Esophagus muscularis mucosa (tissue), 4 donors: ENCODE measurements at regions not wholly inside any gene's neighbourhood (a gene's known extent, or its start where the extent isn't known, plus 50 kb on each side); places are given as distances from the start of the nearest gene placed in this dataset.

Experiments used
- DNase-seq: peaks from one replicate; pipeline ENCODE4 v3.0.0-alpha.2; 2017; ENCODE audit errors: extremely low spot score
- H3K27ac ChIP-seq, 4 donors: fragments of 200-600 bp; sonication (generic); replicated peaks in 1 of 4; 1 replicate in 3 of 4; 2 replicates in 1 of 4; pipeline ENCODE4 v1.5.1; 2016 to 2019; ENCODE audit warnings: mild to moderate bottlenecking in 1 of 4
- H3K27me3 ChIP-seq, 4 donors: fragments of 200-600 bp; sonication (generic); one replicate each; pipeline versions ENCODE4 v1.5.1 to v1.6.0; 2016 to 2019
- H3K36me3 ChIP-seq, 4 donors: fragments of 200-600 bp; sonication (generic); one replicate each; pipeline ENCODE4 v1.5.1; 2016 to 2019
- H3K4me1 ChIP-seq, 4 donors: fragments of 200-600 bp; sonication (generic); one replicate each; pipeline ENCODE4 v1.5.1; 2016 to 2019
- H3K4me3 ChIP-seq, 4 donors: fragments of 200-600 bp; sonication (generic); 1 replicate in 2 of 4; 2 replicates in 2 of 4; pipeline ENCODE4 v1.5.1; 2016 to 2019; ENCODE audit warnings: mild to moderate bottlenecking in 4 of 4, moderate library complexity in 1 of 4
- H3K9me3 ChIP-seq, 4 donors: fragments of 200-600 bp; sonication (generic); 1 replicate in 3 of 4; 2 replicates in 1 of 4; pipeline ENCODE4 v1.5.1; 2016 to 2019
- EP300 ChIP-seq: sonication (generic); formaldehyde crosslinking; IDR thresholded peaks from one replicate; pipeline ENCODE4 v1.6.1; 2017; ENCODE audit warnings: antibody characterized with exemption
- POLR2A ChIP-seq: fragments of 450-650 bp; IDR thresholded peaks from one replicate; pipeline ENCODE4 v1.6.1; 2017; ENCODE audit warnings: antibody characterized with exemption, moderate library complexity, mild to moderate bottlenecking, low read depth
- POLR2AphosphoS5 ChIP-seq, 2 donors: sonication (generic); formaldehyde crosslinking; IDR thresholded peaks; one replicate each; pipeline ENCODE4 v1.6.1; 2017; ENCODE audit warnings: antibody characterized with exemption in 2 of 2
- WGBS: methylation state at CpG from one replicate; pipeline ENCODE4 v1.1.5; 2018; 5-methylcytosine and 5-hydroxymethylcytosine counted together
- intact Hi-C: fragments of 100-400 bp; cut with DNase I; formaldehyde crosslinking; loops from one replicate; pipeline ENCODE4 v1.15.1; 2023
- TF ChIP-seq, protein P1 (sequence below), 3 experiments: fragments of 200-600 bp in 2 of 3; fragments of 450-650 bp in 1 of 3; sonication (generic) in 2 of 3; IDR thresholded peaks; one replicate each; pipeline ENCODE4 v1.5.1; 2017 to 2019; ENCODE audit warnings: antibody characterized with exemption in 3 of 3, mild to moderate bottlenecking in 2 of 3, moderate library complexity in 1 of 3

DNA sequence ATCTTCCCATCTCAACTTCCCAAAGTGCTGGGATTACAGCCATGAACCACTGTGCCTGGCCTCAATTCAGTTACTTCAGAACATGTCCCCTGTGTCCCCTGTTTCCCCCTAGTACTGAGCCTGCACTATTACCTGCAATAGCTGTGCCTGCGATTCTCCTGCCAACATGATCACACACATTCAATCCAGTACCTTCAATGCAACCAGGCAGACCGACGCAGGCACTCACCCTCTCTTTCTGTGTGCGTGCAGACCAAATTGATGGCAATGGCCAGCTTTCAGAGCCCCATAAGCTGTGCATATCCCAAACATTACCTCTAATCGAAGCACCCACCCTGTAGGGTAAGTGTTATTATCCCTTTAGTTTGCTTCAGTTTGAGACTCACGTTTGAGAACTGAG is 73.0 kb upstream of the EPHB3 start:
- H3K4me3 ChIP-seq = no peak overlapping the region
- H3K27me3 ChIP-seq = peaks cover 0 to 67% (median 17%) of the 10 kb centered on the region in 4 donors
- H3K4me1 ChIP-seq = peaks cover 0 to 14% (median 10%) of the 10 kb centered on the region in 4 donors
- H3K9me3 ChIP-seq = no peaks in the 10 kb centered on the region
- intact Hi-C loops = no loop called here
- WGBS = 81% methylated on average over 6 of the region's 6 CpGs
- peak; percentile 45 for DNase-seq
- TF ChIP-seq POLR2A (no peak), POLR2AphosphoS5 (IDR thresholded peaks at IDR 0.05) (no peak), EP300 (no peak)
- TF ChIP-seq, protein P1, sequence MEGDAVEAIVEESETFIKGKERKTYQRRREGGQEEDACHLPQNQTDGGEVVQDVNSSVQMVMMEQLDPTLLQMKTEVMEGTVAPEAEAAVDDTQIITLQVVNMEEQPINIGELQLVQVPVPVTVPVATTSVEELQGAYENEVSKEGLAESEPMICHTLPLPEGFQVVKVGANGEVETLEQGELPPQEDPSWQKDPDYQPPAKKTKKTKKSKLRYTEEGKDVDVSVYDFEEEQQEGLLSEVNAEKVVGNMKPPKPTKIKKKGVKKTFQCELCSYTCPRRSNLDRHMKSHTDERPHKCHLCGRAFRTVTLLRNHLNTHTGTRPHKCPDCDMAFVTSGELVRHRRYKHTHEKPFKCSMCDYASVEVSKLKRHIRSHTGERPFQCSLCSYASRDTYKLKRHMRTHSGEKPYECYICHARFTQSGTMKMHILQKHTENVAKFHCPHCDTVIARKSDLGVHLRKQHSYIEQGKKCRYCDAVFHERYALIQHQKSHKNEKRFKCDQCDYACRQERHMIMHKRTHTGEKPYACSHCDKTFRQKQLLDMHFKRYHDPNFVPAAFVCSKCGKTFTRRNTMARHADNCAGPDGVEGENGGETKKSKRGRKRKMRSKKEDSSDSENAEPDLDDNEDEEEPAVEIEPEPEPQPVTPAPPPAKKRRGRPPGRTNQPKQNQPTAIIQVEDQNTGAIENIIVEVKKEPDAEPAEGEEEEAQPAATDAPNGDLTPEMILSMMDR (IDR thresholded peaks at IDR 0.05) = no peak
- no peak overlapping the region for H3K27ac ChIP-seq
- H3K36me3 ChIP-seq = no peaks in the 10 kb centered on the region

DNA sequence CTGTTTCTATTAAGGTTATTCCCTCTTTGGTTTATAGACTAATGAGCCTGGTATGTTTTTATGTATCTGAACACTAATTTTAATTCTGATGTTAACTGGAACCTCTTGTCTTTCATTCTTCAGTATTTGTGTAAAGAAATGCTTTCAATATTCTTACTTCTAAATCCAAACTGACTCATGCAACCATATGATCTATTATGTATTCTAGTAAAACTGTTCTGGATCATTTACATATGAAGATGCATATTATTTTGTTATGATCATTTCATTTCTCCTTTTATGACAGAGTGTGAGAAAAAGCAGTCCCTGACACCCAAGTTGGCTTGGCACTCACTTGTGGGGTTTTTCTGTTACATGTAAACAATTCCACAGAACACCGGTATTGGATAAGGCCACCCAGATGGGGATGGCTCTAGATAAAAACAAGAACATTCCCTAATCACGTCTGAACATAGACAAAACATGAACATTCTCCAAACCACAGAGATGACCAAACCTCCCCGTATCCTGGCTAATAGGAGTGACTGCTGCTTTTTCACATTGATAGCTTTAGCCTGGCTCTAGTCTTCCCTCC is 72.2 kb upstream of the EPHB3 start:
- 10% methylated on average over 3 of the region's 3 CpGs for WGBS
- intact Hi-C loops = no loop called here
- no peak overlapping the region for H3K27ac ChIP-seq
- peaks cover 0 to 14% (median 10%) of the 10 kb centered on the region in 4 donors for H3K4me1 ChIP-seq
- H3K4me3 ChIP-seq = no peak overlapping the region
- H3K36me3 ChIP-seq = no peaks in the 10 kb centered on the region
- TF ChIP-seq POLR2AphosphoS5 (IDR thresholded peaks at IDR 0.05) (no peak), POLR2A (no peak), EP300 (no peak)
- TF ChIP-seq, protein P1 (IDR thresholded peaks at IDR 0.05) = no peak
- peaks cover 0 to 69% (median 21%) of the 10 kb centered on the region in 4 donors for H3K27me3 ChIP-seq
- H3K9me3 ChIP-seq = no peaks in the 10 kb centered on the region
- peak; percentile 62 for DNase-seq

DNA sequence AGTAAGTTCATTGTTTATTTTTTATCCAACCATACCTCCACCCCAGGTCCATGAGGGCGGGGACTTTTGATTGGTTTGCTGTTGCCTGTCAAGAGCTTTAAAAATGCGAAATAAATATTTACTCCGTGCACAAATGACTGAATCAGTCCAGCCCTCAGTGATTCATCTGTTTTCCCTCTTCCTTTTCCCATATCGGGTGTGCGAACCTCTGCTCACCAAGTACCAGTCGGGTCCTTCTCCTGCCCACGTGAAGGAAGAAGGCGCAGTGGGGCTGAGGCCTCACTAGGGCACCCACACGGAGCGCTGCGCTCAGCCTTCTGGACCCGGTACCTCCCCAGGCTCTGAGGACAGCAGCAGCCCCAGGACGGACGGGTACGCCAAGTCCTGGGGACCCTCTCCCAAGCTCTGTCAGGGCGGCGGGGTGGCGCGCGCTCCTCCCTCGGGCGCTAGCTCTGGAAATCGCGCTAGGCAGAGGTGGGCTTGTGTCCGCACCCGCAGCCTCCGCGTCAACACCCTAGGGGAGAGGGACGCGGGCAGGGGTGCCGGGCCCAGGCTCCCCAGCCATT is 70.5 kb upstream of the EPHB3 start:
- H3K4me3 ChIP-seq = no peak overlapping the region
- H3K4me1 ChIP-seq = peaks cover 0 to 14% (median 10%) of the 10 kb centered on the region in 4 donors
- no peak overlapping the region for H3K27ac ChIP-seq
- no peaks in the 10 kb centered on the region for H3K9me3 ChIP-seq
- TF ChIP-seq, protein P1 (IDR thresholded peaks at IDR 0.05) = no peak
- no peak for TF ChIP-seq POLR2AphosphoS5 (IDR thresholded peaks at IDR 0.05)
- no peak for TF ChIP-seq POLR2A
- no peak for TF ChIP-seq EP300
- intact Hi-C loops = no loop called here
- H3K27me3 ChIP-seq = peaks cover 0 to 87% (median 23%) of the 10 kb centered on the region in 4 donors
- peak; percentile 64 for DNase-seq
- H3K36me3 ChIP-seq = no peaks in the 10 kb centered on the region
- 46% methylated on average over 14 of the region's 31 CpGs for WGBS

DNA sequence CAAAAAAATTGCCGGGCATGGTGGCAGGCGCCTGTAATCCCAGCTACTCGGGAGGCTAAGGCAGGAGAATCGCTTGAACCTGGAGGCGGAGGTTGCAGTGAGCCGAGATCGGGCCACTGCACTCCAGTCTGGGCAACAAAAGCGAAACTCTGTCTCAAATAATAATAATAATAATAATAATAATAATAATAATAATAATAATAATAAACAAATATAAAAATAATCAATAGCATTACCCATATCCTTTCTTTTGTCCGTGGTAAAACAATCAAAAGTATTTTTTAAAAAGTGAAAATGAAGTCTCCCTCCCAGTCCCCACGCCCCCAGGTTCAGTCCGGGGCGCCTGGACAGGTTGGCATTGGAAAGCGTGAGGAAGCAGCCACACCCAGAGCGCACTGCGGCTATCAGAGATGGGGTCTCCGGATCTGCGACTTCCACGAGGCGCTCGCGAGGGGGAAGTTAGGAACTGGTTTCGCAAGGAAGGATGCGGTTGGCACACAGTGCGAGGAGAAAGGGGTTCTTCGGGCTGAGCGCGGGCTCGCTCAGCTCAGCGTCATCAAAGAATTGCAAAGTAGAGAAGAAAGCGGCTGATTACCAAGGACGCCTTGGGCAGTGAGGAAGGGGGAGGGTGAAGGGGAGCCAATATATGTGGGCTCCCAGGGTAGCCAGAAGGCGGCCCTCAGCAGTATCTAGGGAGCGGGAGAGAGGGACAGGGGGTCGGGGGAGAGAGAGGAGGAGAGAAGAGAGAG is 69.5 kb upstream of the EPHB3 start:
- 25% methylated on average over 34 of the region's 34 CpGs for WGBS
- Histone ChIP-seq H3K9me3 (no peaks in the 10 kb centered on the region), H3K27ac (no peak overlapping the region), H3K4me3 (peak overlapping the region in 1 of 4 donors; percentile 20), H3K4me1 (peaks cover 0 to 14% (median 10%) of the 10 kb centered on the region in 4 donors), H3K36me3 (no peaks in the 10 kb centered on the region), H3K27me3 (peaks cover 0 to 92% (median 23%) of the 10 kb centered on the region in 4 donors)
- peak; percentile 90 for DNase-seq
- intact Hi-C loops = no loop called here
- no peak for TF ChIP-seq POLR2A

DNA sequence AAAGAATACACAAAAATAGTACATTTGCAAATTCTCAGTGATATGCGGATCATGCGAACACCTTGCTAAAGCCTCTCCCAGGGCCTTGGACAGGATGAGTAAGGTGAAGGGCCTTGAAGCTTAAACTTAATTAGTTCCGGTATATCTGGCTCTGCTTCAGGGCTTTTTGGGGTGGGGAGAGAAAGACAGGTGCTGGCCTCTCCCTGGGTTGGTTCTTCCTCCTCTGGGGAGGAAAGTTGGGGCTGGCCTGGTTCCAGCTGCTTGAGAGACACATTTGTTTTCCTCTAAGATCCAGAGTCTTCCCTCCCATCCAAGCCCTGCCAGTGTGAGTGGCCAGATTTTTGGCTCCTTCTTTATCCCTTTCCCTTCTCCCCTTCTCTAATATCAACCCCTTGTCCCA is 64.7 kb upstream of the EPHB3 start:
- H3K27me3 ChIP-seq = peaks cover 0 to 79% (median 12%) of the 10 kb centered on the region in 4 donors
- no peak overlapping the region for H3K27ac ChIP-seq
- H3K4me3 ChIP-seq = no peak overlapping the region
- WGBS = 92% methylated on average over 3 of the region's 3 CpGs
- peaks cover 0 to 6% (median 2%) of the 10 kb centered on the region in 4 donors for H3K9me3 ChIP-seq
- no peaks in the 10 kb centered on the region for H3K36me3 ChIP-seq
- H3K4me1 ChIP-seq = peaks cover 0 to 7% (median 6%) of the 10 kb centered on the region in 4 donors
- TF ChIP-seq POLR2AphosphoS5 (IDR thresholded peaks at IDR 0.05) (no peak), EP300 (no peak), POLR2A (no peak)
- TF ChIP-seq, protein P1 (IDR thresholded peaks at IDR 0.05) = no peak
- intact Hi-C loops = no loop called here
- DNase-seq = no peak
